ENCODE measurements at regions not wholly inside any gene's neighbourhood (a gene's known extent, or its start where the extent isn't known, plus 50 kb on each side); places are given as distances from the start of the nearest gene placed in this dataset.

DNA sequence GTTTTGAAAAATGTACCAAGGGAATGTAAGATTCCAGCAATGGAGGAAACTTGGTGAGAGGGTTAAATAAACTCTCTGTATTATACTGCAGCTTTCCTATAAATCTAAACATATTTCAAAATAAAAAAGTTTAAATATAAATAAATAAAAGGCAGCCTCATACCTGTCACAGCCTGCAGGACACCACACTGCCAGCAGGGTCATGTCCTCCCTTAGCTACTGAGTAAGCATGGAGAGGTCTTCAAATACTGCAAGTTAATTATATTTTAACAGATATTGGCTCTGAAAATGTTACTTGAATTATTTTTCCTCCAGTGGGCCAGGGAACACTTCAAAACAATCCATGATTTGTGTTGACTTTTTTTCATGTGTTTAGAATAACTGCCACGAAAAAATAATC, 852.8 kb upstream of the PCDH7 start:
- ATAC-seq = no peak
- Mint-ChIP-seq H3K4me1 (no peaks in the 10 kb centered on the region), H3K36me3 (no peaks in the 10 kb centered on the region), H3K27ac (no peak overlapping the region), H3K27me3 (no peaks in the 10 kb centered on the region), H3K9me3 (ENCODE audit: low read depth) (peaks cover 4% of the 10 kb centered on the region), H3K4me3 (no peak overlapping the region)
- DNase-seq = no peak
- CTCF ChIA-PET = no interaction called here

DNA sequence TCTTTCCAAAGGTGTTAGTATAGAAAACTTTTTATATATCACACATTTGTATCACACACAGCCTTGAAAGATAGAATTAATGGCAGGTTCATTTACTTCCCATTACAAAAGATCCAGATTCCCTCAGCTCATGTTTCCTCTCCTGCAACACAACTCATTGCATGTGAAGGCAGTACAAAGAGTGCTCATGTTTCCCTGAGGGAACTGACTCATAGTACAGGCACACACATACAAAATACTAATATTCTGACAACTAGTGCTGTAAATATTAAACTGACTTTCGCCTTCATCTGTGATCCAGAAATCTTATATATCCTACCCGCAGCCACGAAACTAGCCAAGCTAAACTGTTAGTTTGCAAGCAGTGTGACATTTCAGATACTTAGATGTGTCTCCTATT, 819.8 kb upstream of the PCDH7 start:
- no peak overlapping the region for H3K4me3 Mint-ChIP-seq
- no peak for ATAC-seq
- H3K9me3 Mint-ChIP-seq (ENCODE audit: low read depth) = peaks cover 9% of the 10 kb centered on the region
- no peak overlapping the region for H3K27ac Mint-ChIP-seq
- H3K27me3 Mint-ChIP-seq = no peaks in the 10 kb centered on the region
- DNase-seq = no peak
- H3K4me1 Mint-ChIP-seq = no peaks in the 10 kb centered on the region
- H3K36me3 Mint-ChIP-seq = no peaks in the 10 kb centered on the region
- CTCF ChIA-PET = no interaction called here

DNA sequence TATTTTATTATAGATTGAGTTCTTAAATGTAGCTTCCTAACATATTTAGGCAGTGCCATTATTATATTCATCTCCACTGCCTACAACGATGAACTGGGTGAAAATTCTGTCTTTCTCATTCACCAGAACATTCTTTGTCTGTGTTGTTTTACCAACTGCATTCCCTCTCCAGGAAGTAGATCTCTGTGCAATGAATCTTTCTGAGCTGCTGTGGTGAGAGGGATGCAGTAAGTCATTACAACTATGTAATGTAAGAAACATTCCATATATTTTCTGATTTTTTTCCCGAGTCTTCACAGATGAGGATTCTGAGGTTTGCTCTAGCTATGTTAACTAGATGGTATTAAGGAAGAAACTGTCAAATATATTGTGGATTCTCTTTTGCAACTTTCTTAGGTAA, 811.9 kb upstream of the PCDH7 start:
- Mint-ChIP-seq H3K36me3 (no peaks in the 10 kb centered on the region), H3K9me3 (ENCODE audit: low read depth) (peaks cover 6% of the 10 kb centered on the region), H3K27ac (no peak overlapping the region), H3K4me1 (no peaks in the 10 kb centered on the region), H3K27me3 (no peaks in the 10 kb centered on the region), H3K4me3 (no peak overlapping the region)
- CTCF ChIA-PET = no interaction called here
- ATAC-seq (no peak), DNase-seq (no peak)

DNA sequence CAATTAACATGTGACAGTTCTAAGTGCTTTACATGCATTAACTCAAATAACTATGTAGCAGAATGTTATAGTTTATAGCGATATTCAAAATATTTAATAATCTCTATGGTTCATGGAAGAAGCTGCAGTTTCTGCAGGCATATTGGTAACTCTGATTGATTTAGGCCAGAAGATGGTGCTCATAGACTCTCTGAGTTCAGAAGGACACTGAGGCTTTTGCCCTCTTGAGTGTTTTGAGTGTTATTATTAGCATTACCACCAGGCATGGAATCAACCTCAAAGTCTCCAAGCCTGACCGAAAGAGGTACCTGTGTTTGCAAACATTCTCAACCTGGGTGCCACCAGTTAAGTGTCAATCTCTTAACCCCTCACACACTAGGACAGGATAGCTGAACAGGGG, 792.3 kb upstream of the PCDH7 start:
- CTCF ChIA-PET = no interaction called here
- no peak overlapping the region for H3K27ac Mint-ChIP-seq
- no peak for DNase-seq
- H3K4me3 Mint-ChIP-seq = no peak overlapping the region
- H3K9me3 Mint-ChIP-seq (ENCODE audit: low read depth) = peaks cover 8% of the 10 kb centered on the region
- no peaks in the 10 kb centered on the region for H3K36me3 Mint-ChIP-seq
- ATAC-seq = no peak
- H3K27me3 Mint-ChIP-seq = no peaks in the 10 kb centered on the region
- no peaks in the 10 kb centered on the region for H3K4me1 Mint-ChIP-seq

DNA sequence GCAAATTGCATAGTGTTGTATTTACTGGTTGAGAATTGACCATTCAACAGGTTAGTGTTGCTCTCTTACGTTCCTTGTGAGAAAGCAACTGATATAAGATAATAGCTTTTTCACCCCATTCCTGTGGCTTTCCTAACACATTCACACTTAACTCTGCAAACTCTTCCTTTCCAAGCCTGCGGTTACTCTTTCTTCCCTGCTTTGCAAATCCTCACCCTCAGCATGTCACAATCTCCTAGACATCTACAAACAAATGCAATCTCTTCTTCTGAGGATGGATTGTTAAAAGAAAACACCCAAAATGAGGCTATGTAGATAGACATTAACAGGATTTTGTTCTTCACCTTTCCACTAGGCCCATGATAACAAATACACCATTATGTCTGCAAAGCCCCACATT, 771.7 kb upstream of the PCDH7 start:
- CTCF ChIA-PET = no interaction called here
- Mint-ChIP-seq H3K27me3 (no peaks in the 10 kb centered on the region), H3K4me1 (no peaks in the 10 kb centered on the region), H3K36me3 (no peaks in the 10 kb centered on the region), H3K27ac (no peak overlapping the region), H3K9me3 (ENCODE audit: low read depth) (peaks cover 9% of the 10 kb centered on the region), H3K4me3 (no peak overlapping the region)
- DNase-seq = no peak
- ATAC-seq = no peak

DNA sequence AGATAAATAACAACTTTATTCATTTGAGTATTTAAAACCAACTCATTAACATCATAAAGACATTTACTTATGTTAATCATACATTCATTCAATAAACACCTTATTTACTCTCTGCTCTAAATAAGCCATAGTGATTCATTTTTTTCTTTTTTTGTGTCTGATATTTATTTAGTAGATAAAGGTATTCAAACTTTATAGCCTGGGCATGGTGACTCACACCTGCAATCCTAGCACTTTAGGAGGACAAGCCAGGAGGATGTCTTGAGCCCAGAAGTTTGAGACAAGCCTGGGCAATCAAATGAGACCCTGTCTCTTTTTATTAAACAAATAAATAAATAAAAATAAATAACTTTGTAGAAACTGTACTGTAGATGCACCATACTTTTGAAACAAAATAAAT, 771.3 kb upstream of the PCDH7 start:
- H3K27me3 Mint-ChIP-seq = no peaks in the 10 kb centered on the region
- ATAC-seq (no peak), DNase-seq (no peak)
- peaks cover 10% of the 10 kb centered on the region for H3K9me3 Mint-ChIP-seq (ENCODE audit: low read depth)
- no peak overlapping the region for H3K4me3 Mint-ChIP-seq
- no peak overlapping the region for H3K27ac Mint-ChIP-seq
- CTCF ChIA-PET = no interaction called here
- H3K36me3 Mint-ChIP-seq = no peaks in the 10 kb centered on the region
- no peaks in the 10 kb centered on the region for H3K4me1 Mint-ChIP-seq

DNA sequence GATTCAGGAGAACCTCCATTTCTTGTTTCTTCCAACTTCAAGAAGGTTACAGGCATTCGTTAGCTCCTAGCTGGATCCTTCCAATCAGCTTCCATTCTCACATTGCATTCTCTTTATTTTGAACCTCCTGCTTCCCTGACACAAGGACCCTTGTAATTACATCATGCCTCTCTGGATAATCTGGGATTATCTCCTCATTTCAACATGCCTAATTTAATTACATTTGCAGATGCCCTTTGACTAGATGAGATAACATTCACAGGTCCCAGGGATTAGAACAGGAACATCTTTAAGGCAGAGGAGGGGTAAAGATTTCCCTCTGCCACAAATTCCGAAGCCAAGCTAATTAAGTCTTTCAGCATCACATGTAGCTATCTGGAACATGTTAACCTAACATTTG, 753.8 kb upstream of the PCDH7 start:
- CTCF ChIA-PET = no interaction called here
- peaks cover 12% of the 10 kb centered on the region for H3K9me3 Mint-ChIP-seq (ENCODE audit: low read depth)
- H3K27ac Mint-ChIP-seq = no peak overlapping the region

DNA sequence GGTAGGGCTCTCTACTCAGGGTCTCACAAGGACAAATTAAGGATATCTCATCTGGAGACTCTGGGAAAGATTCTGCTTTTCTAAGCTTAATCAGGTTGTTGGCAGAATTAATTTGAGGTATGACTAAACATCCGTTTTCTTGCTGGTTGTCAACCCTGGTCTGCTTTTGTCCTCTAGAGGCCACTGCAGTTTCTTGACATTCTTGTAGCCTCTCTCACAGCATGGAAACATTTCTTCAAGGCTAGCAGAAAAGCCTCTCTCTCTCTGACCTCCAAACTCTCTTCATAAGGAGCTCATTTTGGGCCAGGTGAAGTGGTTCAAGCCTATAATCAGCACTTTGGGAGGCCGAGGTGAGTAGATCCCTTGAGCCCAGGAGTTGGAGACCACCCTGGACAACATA, 749.5 kb upstream of the PCDH7 start:
- no peak overlapping the region for H3K27ac Mint-ChIP-seq
- ATAC-seq = no peak
- CTCF ChIA-PET = no interaction called here

More for the DNA sequence above, 753.8 kb upstream of the PCDH7 start:
- H3K36me3 Mint-ChIP-seq = no peaks in the 10 kb centered on the region
- H3K4me1 Mint-ChIP-seq = no peaks in the 10 kb centered on the region
- DNase-seq (no peak), ATAC-seq (no peak)
- H3K4me3 Mint-ChIP-seq = no peak overlapping the region
- no peaks in the 10 kb centered on the region for H3K27me3 Mint-ChIP-seq

DNA sequence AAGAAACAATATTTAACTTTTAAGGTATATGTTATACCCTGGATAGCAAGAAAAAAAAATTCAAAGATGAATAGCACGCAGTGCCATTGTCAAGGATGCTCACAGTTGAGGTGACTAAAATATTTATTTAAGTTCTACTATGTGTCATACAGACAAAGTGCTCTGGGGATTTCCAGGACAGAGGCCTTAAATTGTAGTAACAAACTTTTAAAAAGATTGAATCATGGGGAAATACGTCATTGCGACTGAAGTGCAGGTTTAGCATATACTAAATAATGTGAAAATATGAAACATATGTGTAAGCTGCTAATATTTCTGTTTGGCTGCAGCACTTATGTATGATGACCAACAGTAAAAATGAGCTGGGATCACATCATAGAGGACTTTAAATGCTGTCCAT, 748.0 kb upstream of the PCDH7 start:
- DNase-seq (no peak), ATAC-seq (no peak)
- Mint-ChIP-seq H3K9me3 (ENCODE audit: low read depth) (peaks cover 8% of the 10 kb centered on the region), H3K4me3 (no peak overlapping the region), H3K27me3 (no peaks in the 10 kb centered on the region), H3K36me3 (no peaks in the 10 kb centered on the region), H3K4me1 (no peaks in the 10 kb centered on the region), H3K27ac (no peak overlapping the region)
- CTCF ChIA-PET = no interaction called here

More for the DNA sequence above, 749.5 kb upstream of the PCDH7 start:
- no peak overlapping the region for H3K4me3 Mint-ChIP-seq
- no peaks in the 10 kb centered on the region for H3K4me1 Mint-ChIP-seq
- no peaks in the 10 kb centered on the region for H3K27me3 Mint-ChIP-seq
- H3K9me3 Mint-ChIP-seq (ENCODE audit: low read depth) = peaks cover 8% of the 10 kb centered on the region
- no peaks in the 10 kb centered on the region for H3K36me3 Mint-ChIP-seq
- DNase-seq = no peak

DNA sequence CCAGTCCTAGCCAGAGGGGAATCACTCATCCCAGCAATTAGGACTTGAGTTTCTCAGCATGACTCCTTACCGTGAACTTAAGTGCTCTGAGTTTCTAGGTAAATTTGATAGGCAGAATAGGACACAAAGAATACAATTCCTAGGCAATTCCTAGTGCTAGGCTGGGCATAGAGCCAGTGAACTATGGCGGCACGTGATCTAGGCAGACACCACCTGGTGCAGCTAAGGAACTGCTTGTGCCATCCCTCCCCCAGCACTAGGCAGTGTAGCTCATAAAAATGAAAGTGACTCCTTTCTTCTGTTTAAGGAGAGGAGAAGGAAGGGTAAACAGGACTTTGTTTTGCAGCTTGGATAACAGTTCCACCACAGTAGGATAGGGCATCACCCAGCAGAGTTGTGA, 736.3 kb upstream of the PCDH7 start:
- ATAC-seq (no peak), DNase-seq (no peak)
- H3K27me3 Mint-ChIP-seq = no peaks in the 10 kb centered on the region
- no peak overlapping the region for H3K4me3 Mint-ChIP-seq
- no peaks in the 10 kb centered on the region for H3K36me3 Mint-ChIP-seq
- H3K9me3 Mint-ChIP-seq (ENCODE audit: low read depth) = peaks cover 8% of the 10 kb centered on the region
- CTCF ChIA-PET = no interaction called here
- no peak overlapping the region for H3K27ac Mint-ChIP-seq
- no peaks in the 10 kb centered on the region for H3K4me1 Mint-ChIP-seq

DNA sequence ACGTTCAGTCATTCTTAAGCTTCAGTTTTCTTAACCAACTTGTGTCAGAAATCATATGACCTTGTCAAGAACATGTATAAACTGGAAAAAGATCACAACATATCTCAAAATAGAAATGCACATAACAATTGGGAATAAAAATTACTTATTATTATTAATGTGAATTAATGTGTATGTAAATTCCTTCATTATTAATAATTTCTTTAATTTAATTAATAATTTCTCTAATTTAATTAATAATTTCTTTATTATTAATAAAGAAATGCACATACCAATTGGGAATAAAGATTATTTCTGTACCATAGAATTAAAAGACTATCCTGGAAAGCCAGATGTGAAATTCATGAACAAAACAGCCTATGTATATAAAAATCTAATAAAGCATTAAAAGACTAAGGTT, 718.5 kb upstream of the PCDH7 start:
- no peaks in the 10 kb centered on the region for H3K27me3 Mint-ChIP-seq
- ATAC-seq = no peak
- DNase-seq = no peak
- no peaks in the 10 kb centered on the region for H3K4me1 Mint-ChIP-seq
- H3K4me3 Mint-ChIP-seq = no peak overlapping the region
- CTCF ChIA-PET = no interaction called here
- no peak overlapping the region for H3K27ac Mint-ChIP-seq
- no peaks in the 10 kb centered on the region for H3K36me3 Mint-ChIP-seq
- H3K9me3 Mint-ChIP-seq (ENCODE audit: low read depth) = peaks cover 6% of the 10 kb centered on the region

DNA sequence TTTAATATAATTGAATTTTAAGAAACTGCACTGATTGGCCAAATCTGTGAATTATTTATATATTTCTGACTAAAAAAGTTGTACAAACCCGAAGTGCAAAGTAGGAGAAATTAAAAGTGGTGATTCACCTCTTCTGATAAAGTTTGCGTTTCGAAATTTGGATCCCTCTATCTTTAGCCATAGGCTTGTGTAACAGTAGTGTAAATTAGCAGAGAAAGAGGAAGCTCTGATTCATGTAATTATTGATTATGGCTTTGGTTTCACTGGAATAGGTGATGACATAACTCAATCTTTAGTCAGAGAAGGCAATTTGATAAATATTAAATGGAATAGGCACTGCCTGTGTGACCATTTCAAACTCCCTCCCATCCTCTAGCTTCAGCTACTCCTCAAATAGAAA, 717.8 kb upstream of the PCDH7 start:
- Mint-ChIP-seq H3K27ac (no peak overlapping the region), H3K36me3 (no peaks in the 10 kb centered on the region), H3K9me3 (ENCODE audit: low read depth) (peaks cover 11% of the 10 kb centered on the region), H3K4me1 (no peaks in the 10 kb centered on the region), H3K27me3 (no peaks in the 10 kb centered on the region), H3K4me3 (no peak overlapping the region)
- ATAC-seq (no peak), DNase-seq (no peak)
- CTCF ChIA-PET = no interaction called here

DNA sequence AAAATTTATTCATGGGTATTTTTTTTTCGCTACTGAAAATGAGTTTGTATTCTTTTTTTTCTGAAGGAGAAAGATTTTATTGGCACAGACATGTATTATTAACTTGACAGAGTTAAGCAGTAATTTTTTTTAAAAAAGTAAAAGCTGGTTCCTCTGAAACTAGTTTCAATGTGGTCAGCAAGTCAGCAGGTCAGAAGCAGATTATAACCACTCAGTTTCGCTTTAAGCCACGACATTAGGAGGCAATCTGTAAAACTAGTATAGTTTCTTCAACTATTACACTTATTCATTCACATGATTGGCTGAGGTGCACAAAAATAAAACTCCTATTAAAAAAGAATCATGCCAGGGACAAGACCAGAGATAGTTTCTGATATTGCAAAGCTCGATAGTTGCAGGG, 714.2 kb upstream of the PCDH7 start:
- DNase-seq (no peak), ATAC-seq (no peak)
- peaks cover 13% of the 10 kb centered on the region for H3K9me3 Mint-ChIP-seq (ENCODE audit: low read depth)
- H3K36me3 Mint-ChIP-seq = no peaks in the 10 kb centered on the region
- CTCF ChIA-PET = no interaction called here
- no peak overlapping the region for H3K4me3 Mint-ChIP-seq
- H3K27me3 Mint-ChIP-seq = no peaks in the 10 kb centered on the region
- H3K27ac Mint-ChIP-seq = no peak overlapping the region
- no peaks in the 10 kb centered on the region for H3K4me1 Mint-ChIP-seq

DNA sequence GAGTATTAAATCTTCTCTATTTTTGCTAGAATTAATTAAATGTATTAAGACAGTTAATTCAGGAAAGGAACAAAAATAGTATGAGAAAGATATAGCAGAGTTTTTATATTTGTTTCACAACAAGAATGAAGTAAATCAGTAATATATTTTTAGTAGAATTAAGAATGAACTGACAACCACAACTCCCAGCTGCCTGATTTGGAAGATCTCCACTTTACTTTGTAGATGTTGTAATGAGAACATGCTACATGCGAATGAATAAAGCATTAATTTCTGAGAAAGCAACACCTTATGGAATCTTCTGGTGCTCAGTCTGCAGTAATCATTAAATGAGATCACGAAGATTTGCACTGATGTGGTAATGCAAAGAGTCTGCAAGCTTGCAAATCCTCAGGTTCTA, 695.6 kb upstream of the PCDH7 start:
- H3K27ac Mint-ChIP-seq = no peak overlapping the region
- peaks cover 5% of the 10 kb centered on the region for H3K9me3 Mint-ChIP-seq (ENCODE audit: low read depth)
- H3K4me1 Mint-ChIP-seq = no peaks in the 10 kb centered on the region
- ATAC-seq (no peak), DNase-seq (no peak)
- no peaks in the 10 kb centered on the region for H3K27me3 Mint-ChIP-seq
- H3K36me3 Mint-ChIP-seq = no peaks in the 10 kb centered on the region
- H3K4me3 Mint-ChIP-seq = no peak overlapping the region
- CTCF ChIA-PET = no interaction called here

DNA sequence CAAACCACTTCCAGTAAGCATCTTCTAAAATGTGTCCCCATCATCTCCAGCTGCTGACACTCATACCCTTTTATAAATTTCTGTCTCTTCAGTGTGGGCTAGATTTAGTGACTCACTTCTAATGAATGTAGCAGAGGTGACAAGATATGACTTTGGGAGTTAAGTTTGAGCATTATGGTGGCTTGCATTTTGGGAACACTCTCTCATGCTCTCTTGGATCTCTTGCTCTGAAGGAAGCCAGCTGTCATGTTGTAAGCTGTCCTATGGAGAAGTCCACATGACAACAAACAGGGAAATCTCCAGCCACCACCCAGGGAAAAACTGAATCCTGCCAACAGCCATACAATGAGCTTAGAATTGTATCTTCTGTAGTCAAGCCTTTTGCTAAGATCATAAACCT, 691.3 kb upstream of the PCDH7 start:
- H3K9me3 Mint-ChIP-seq (ENCODE audit: low read depth) = peaks cover 9% of the 10 kb centered on the region
- DNase-seq (no peak), ATAC-seq (no peak)
- CTCF ChIA-PET = no interaction called here
- H3K27ac Mint-ChIP-seq = no peak overlapping the region
- H3K36me3 Mint-ChIP-seq = no peaks in the 10 kb centered on the region
- H3K4me1 Mint-ChIP-seq = no peaks in the 10 kb centered on the region
- no peaks in the 10 kb centered on the region for H3K27me3 Mint-ChIP-seq
- H3K4me3 Mint-ChIP-seq = no peak overlapping the region
